HEK293 (cell line): ENCODE measurements at regions not wholly inside any gene's neighbourhood (a gene's known extent, or its start where the extent isn't known, plus 50 kb on each side); places are given as distances from the start of the nearest gene placed in this dataset.

Experiments
- CTCF ChIA-PET: fragments of 350-600 bp; formaldehyde crosslinking; extraction: SDS; loops from one replicate; lab custom pipeline; 2021; ENCODE audit warnings: antibody characterized with exemption; lab: Yijun Ruan, JAX
- POLR2A ChIA-PET: fragments of 300-600 bp; formaldehyde crosslinking; extraction: SDS; loops from one replicate; lab custom pipeline; 2020; ENCODE audit warnings: antibody characterized with exemption, inconsistent platforms; lab: Yijun Ruan, JAX
- H3K27ac ChIP-seq: fragments of 200-500 bp; sonication (Bioruptor generic); 2 replicates; pipeline ENCODE4 v1.5.1; 2014; ENCODE audit warnings: low read depth, low read length, control low read depth, inconsistent platforms; ENCODE audit errors: extremely low read depth
- H3K36me3 ChIP-seq, 2 experiments: fragments of 200-500 bp in 1 of 2; sonication (Bioruptor generic) in 1 of 2; 1 replicate in 1 of 2; 2 replicates in 1 of 2; pipeline ENCODE4 v1.5.1; 2014 to 2017; ENCODE audit warnings: inconsistent platforms in 2 of 2, low read length in 2 of 2; ENCODE audit not compliant: control insufficient read depth in 2 of 2, insufficient read depth in 1 of 2
- H3K4me1 ChIP-seq: fragments of 200-500 bp; sonication (Bioruptor generic); 2 replicates; pipeline ENCODE4 v1.5.1; 2014; ENCODE audit warnings: mild to moderate bottlenecking, low read length, inconsistent platforms; ENCODE audit not compliant: control insufficient read depth, insufficient read depth
- H3K4me3 ChIP-seq: 2 replicates; pipeline ENCODE4 v1.5.1; 2011; ENCODE audit warnings: low read depth, mild to moderate bottlenecking, control low read depth, low read length, moderate library complexity
- H3K9me3 ChIP-seq: fragments of 200-500 bp; sonication (Bioruptor generic); 2 replicates; pipeline ENCODE4 v1.5.1; 2014; ENCODE audit warnings: low read depth, low read length, inconsistent platforms; ENCODE audit not compliant: control insufficient read depth, insufficient read depth
- GFI1B ChIP-seq: fragments of 450-650 bp; formaldehyde crosslinking; IDR thresholded peaks from 2 replicates; pipeline ENCODE4 v1.5.1; 2016; ENCODE audit warnings: missing biosample characterization, missing genetic modification characterization
- HOXD13 ChIP-seq: sonication (generic); formaldehyde crosslinking; IDR thresholded peaks from 2 replicates; pipeline ENCODE4 v1.8.0; 2022; ENCODE audit warnings: missing genetic modification reagents, borderline replicate concordance
- OVOL3 ChIP-seq: fragments of 450-650 bp; formaldehyde crosslinking; IDR thresholded peaks from 2 replicates; pipeline ENCODE4 v1.5.1; 2016; ENCODE audit warnings: missing biosample characterization, missing genetic modification characterization
- PATZ1 ChIP-seq: fragments of 450-650 bp; formaldehyde crosslinking; IDR thresholded peaks from 2 replicates; pipeline ENCODE4 v1.5.1; 2016; ENCODE audit warnings: missing biosample characterization, missing genetic modification characterization
- TCF7L2 ChIP-seq: IDR thresholded peaks from 2 replicates; pipeline ENCODE4 v1.6.1; 2011; ENCODE audit warnings: low read depth, mild to moderate bottlenecking, inconsistent platforms, low read length, moderate library complexity, borderline replicate concordance
- ZBTB48 ChIP-seq: fragments of 450-650 bp; formaldehyde crosslinking; IDR thresholded peaks from 2 replicates; pipeline ENCODE4 v1.5.1; 2016; ENCODE audit warnings: missing biosample characterization, missing genetic modification characterization
- ZNF112 ChIP-seq: fragments of 450-650 bp; formaldehyde crosslinking; IDR thresholded peaks from 2 replicates; pipeline ENCODE4 v1.5.0; 2017; ENCODE audit warnings: missing biosample characterization, missing genetic modification characterization
- ZNF140 ChIP-seq: fragments of 450-650 bp; formaldehyde crosslinking; IDR thresholded peaks from 2 replicates; pipeline ENCODE4 v1.5.1; 2016; ENCODE audit warnings: missing biosample characterization, missing genetic modification characterization
- ZNF2 ChIP-seq: fragments of 450-650 bp; formaldehyde crosslinking; IDR thresholded peaks from 2 replicates; pipeline ENCODE4 v1.5.1; 2016; ENCODE audit warnings: missing biosample characterization, missing genetic modification characterization
- ZNF221 ChIP-seq: fragments of 450-650 bp; formaldehyde crosslinking; IDR thresholded peaks from 2 replicates; pipeline ENCODE4 v1.5.1; 2017; ENCODE audit warnings: missing biosample characterization, missing genetic modification characterization, borderline replicate concordance
- ZNF266 ChIP-seq: fragments of 450-650 bp; formaldehyde crosslinking; IDR thresholded peaks from 2 replicates; pipeline ENCODE4 v1.5.1; 2016; ENCODE audit warnings: missing biosample characterization, missing genetic modification characterization, low read depth
- ZNF350 ChIP-seq: fragments of 450-650 bp; formaldehyde crosslinking; IDR thresholded peaks from 2 replicates; pipeline ENCODE4 v1.5.0; 2017; ENCODE audit warnings: missing biosample characterization, mild to moderate bottlenecking, missing genetic modification characterization
- ZNF555 ChIP-seq: fragments of 450-650 bp; formaldehyde crosslinking; conservative IDR thresholded peaks from 2 replicates; pipeline ENCODE4 v1.5.1; 2017; ENCODE audit warnings: missing biosample characterization, mild to moderate bottlenecking, missing genetic modification characterization, inconsistent platforms
- ZNF571 ChIP-seq: fragments of 450-650 bp; formaldehyde crosslinking; IDR thresholded peaks from 2 replicates; pipeline ENCODE4 v1.5.0; 2017; ENCODE audit warnings: missing biosample characterization, missing genetic modification characterization
- ZNF626 ChIP-seq: fragments of 450-650 bp; sonication (Bioruptor Pico); formaldehyde crosslinking; IDR thresholded peaks from 2 replicates; pipeline ENCODE4 v1.5.1; 2018; ENCODE audit warnings: missing biosample characterization, missing genetic modification characterization, inconsistent platforms
- ZNF658 ChIP-seq: fragments of 450-650 bp; formaldehyde crosslinking; IDR thresholded peaks from 2 replicates; pipeline ENCODE4; 2016; ENCODE audit warnings: missing biosample characterization, missing genetic modification characterization
- ZNF660 ChIP-seq: fragments of 450-650 bp; IDR thresholded peaks from 2 replicates; pipeline ENCODE4 v1.5.1; 2018; ENCODE audit warnings: missing biosample characterization, mild to moderate bottlenecking, missing genetic modification characterization
- ZNF707 ChIP-seq: fragments of 450-650 bp; formaldehyde crosslinking; IDR thresholded peaks from 2 replicates; pipeline ENCODE4 v1.5.1; 2016; ENCODE audit warnings: missing biosample characterization, missing genetic modification characterization
- ZXDB ChIP-seq: fragments of 450-650 bp; formaldehyde crosslinking; IDR thresholded peaks from 2 replicates; pipeline ENCODE4 v1.5.1; 2016; ENCODE audit warnings: missing biosample characterization, missing genetic modification characterization
- TF ChIP-seq, protein P1 (sequence below): fragments of 450-650 bp; formaldehyde crosslinking; IDR thresholded peaks from 2 replicates; pipeline ENCODE4 v1.5.1; 2016; ENCODE audit warnings: missing biosample characterization, missing genetic modification characterization
- TF ChIP-seq, protein P2 (sequence below): fragments of 450-650 bp; formaldehyde crosslinking; IDR thresholded peaks from 2 replicates; pipeline ENCODE4 v1.5.1; 2016; ENCODE audit warnings: missing biosample characterization, missing genetic modification characterization, low read depth

GRCh38 chr17:12256380-12256995 lies 235.8 kb downstream of the MAP2K4 start (continued):
- TF ChIP-seq ZNF707, result no peak
- TF ChIP-seq ZXDB, result no peak
- no peak for TF ChIP-seq ZNF350
- no peak for TF ChIP-seq OVOL3 (tag by site-specific recombination)
- TF ChIP-seq, protein P1, sequence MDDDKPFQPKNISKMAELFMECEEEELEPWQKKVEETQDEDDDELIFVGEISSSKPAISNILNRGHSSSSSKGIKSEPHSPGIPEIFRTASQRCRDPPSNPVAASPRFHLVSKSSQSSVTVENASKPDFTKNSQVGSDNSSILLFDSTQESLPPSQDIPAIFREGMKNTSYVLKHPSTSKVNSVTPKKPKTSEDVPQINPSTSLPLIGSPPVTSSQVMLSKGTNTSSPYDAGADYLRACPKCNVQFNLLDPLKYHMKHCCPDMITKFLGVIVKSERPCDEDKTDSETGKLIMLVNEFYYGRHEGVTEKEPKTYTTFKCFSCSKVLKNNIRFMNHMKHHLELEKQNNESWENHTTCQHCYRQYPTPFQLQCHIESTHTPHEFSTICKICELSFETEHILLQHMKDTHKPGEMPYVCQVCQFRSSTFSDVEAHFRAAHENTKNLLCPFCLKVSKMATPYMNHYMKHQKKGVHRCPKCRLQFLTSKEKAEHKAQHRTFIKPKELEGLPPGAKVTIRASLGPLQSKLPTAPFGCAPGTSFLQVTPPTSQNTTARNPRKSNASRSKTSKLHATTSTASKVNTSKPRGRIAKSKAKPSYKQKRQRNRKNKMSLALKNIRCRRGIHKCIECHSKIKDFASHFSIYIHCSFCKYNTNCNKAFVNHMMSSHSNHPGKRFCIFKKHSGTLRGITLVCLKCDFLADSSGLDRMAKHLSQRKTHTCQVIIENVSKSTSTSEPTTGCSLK (tag by site-specific recombination), result no peak
- TF ChIP-seq ZNF660 (tag by site-specific recombination), result peak; percentile 50; the same call in 1 of the 2 replicates
- TF ChIP-seq ZNF555 (tag by site-specific recombination), result no peak
- no peak for TF ChIP-seq ZNF140 (tag by site-specific recombination)
- TF ChIP-seq ZNF266 (tag by site-specific recombination), result no peak
- no peak for TF ChIP-seq ZNF221
- TF ChIP-seq, protein P2, sequence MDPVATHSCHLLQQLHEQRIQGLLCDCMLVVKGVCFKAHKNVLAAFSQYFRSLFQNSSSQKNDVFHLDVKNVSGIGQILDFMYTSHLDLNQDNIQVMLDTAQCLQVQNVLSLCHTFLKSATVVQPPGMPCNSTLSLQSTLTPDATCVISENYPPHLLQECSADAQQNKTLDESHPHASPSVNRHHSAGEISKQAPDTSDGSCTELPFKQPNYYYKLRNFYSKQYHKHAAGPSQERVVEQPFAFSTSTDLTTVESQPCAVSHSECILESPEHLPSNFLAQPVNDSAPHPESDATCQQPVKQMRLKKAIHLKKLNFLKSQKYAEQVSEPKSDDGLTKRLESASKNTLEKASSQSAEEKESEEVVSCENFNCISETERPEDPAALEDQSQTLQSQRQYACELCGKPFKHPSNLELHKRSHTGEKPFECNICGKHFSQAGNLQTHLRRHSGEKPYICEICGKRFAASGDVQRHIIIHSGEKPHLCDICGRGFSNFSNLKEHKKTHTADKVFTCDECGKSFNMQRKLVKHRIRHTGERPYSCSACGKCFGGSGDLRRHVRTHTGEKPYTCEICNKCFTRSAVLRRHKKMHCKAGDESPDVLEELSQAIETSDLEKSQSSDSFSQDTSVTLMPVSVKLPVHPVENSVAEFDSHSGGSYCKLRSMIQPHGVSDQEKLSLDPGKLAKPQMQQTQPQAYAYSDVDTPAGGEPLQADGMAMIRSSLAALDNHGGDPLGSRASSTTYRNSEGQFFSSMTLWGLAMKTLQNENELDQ, result no peak

DNA sequence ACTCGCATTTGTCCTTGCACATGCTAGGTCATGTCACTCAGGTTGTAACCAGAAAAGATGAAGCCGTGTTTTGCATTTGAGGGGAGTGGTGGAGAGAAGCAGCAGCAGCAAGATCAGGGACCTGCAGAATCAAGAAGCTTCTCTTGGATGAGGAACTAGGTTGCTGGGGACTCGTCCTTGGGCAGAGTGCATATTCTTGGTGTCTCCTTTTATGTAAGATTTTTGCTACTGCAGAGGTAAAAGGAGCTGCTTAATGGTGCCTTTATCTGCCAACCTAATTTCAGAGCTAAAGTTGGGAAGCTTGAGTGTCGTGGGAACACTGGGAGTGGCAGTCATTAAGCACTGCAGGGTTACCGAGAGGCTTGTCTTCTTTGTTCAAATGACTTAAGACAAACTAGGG lies 236.5 kb downstream of the MAP2K4 start:
- no peaks in the 10 kb centered on the region; a peak in 1 of 3 replicates for H3K36me3 ChIP-seq
- CTCF ChIA-PET, result interaction anchor here (0.6 to 10.1 kb wide), 19 partner anchors 9 to 774 kb away, joined by 3 to 133 read pairs (median 5); partner anchors contain the start of gene MYOCD
- H3K4me1 ChIP-seq, result no peaks in the 10 kb centered on the region
- no peak overlapping the region for H3K4me3 ChIP-seq
- POLR2A ChIA-PET, result no interaction called here
- TF ChIP-seq ZNF112 (tag by site-specific recombination), result no peak
- TF ChIP-seq GFI1B, result no peak
- TF ChIP-seq ZBTB48 (tag by site-specific recombination), result no peak
- TF ChIP-seq ZNF571 (tag by site-specific recombination), result no peak
- no peak for TF ChIP-seq TCF7L2
- TF ChIP-seq ZNF658 (tag by site-specific recombination), result no peak
- H3K27ac ChIP-seq, result no peak overlapping the region
- no peaks in the 10 kb centered on the region for H3K9me3 ChIP-seq

DNA sequence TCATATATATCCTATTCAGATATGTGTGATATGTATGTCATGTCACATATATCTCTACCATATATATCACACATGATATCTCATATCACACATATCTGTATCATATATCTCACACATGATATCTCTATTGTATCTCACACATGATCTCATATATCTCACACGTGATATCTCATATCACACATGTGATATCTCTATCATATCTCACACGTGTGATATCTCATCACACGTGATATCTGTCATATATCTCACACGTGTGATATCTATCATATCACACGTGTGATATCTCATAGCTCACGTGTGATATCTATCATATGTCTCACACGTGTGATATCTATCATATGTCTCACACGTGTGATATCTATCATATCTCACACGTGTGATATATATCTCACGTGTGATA lies 240.7 kb downstream of the MAP2K4 start:
- H3K4me1 ChIP-seq, result no peaks in the 10 kb centered on the region
- TF ChIP-seq PATZ1 (tag by site-specific recombination), result no peak
- TF ChIP-seq ZNF626 (tag by site-specific recombination), result no peak
- TF ChIP-seq ZNF2 (tag by site-specific recombination), result no peak
- TF ChIP-seq HOXD13 (CRISPR knock-in tag), result no peak
- TF ChIP-seq, all 188 proteins: peak for 0
- H3K9me3 ChIP-seq, result no peaks in the 10 kb centered on the region
- H3K4me3 ChIP-seq, result no peak overlapping the region
- POLR2A ChIA-PET, result no interaction called here
- CTCF ChIA-PET, result interaction anchor here (10.1 kb wide), 1 partner anchor 404 kb away, joined by 133 read pairs; the partner anchor contains the start of gene MYOCD
- no peaks in the 10 kb centered on the region; a peak in 1 of 3 replicates for H3K36me3 ChIP-seq
- no peak overlapping the region for H3K27ac ChIP-seq
